HEK293 (cell line): ENCODE measurements at regions not wholly inside any gene's neighbourhood (a gene's known extent, or its start where the extent isn't known, plus 50 kb on each side); places are given as distances from the start of the nearest gene placed in this dataset.
A peak's percentile ranks its signal among the peaks of the same experiment; 100 is the strongest.

Source experiments
- CTCF ChIA-PET: fragments of 350-600 bp; formaldehyde crosslinking; extraction: SDS; loops from one replicate; lab custom pipeline; 2021; ENCODE audit warnings: antibody characterized with exemption; lab: Yijun Ruan, JAX
- POLR2A ChIA-PET: fragments of 300-600 bp; formaldehyde crosslinking; extraction: SDS; loops from one replicate; lab custom pipeline; 2020; ENCODE audit warnings: antibody characterized with exemption, inconsistent platforms; lab: Yijun Ruan, JAX
- H3K27ac ChIP-seq: fragments of 200-500 bp; sonication (Bioruptor generic); 2 replicates; pipeline ENCODE4 v1.5.1; 2014; ENCODE audit warnings: low read depth, low read length, control low read depth, inconsistent platforms; ENCODE audit errors: extremely low read depth
- H3K36me3 ChIP-seq, 2 experiments: fragments of 200-500 bp in 1 of 2; sonication (Bioruptor generic) in 1 of 2; 1 replicate in 1 of 2; 2 replicates in 1 of 2; pipeline ENCODE4 v1.5.1; 2014 to 2017; ENCODE audit warnings: inconsistent platforms in 2 of 2, low read length in 2 of 2; ENCODE audit not compliant: control insufficient read depth in 2 of 2, insufficient read depth in 1 of 2
- H3K4me1 ChIP-seq: fragments of 200-500 bp; sonication (Bioruptor generic); 2 replicates; pipeline ENCODE4 v1.5.1; 2014; ENCODE audit warnings: mild to moderate bottlenecking, low read length, inconsistent platforms; ENCODE audit not compliant: control insufficient read depth, insufficient read depth
- H3K4me3 ChIP-seq: 2 replicates; pipeline ENCODE4 v1.5.1; 2011; ENCODE audit warnings: low read depth, mild to moderate bottlenecking, control low read depth, low read length, moderate library complexity
- H3K9me3 ChIP-seq: fragments of 200-500 bp; sonication (Bioruptor generic); 2 replicates; pipeline ENCODE4 v1.5.1; 2014; ENCODE audit warnings: low read depth, low read length, inconsistent platforms; ENCODE audit not compliant: control insufficient read depth, insufficient read depth
- ATF2 ChIP-seq: fragments of 450-650 bp; formaldehyde crosslinking; IDR thresholded peaks from 2 replicates; pipeline ENCODE4 v1.5.1; 2016; ENCODE audit warnings: missing biosample characterization, missing genetic modification characterization, low read depth
- BCL6B ChIP-seq: fragments of 450-650 bp; formaldehyde crosslinking; IDR thresholded peaks from 2 replicates; pipeline ENCODE4 v1.5.1; 2017; ENCODE audit warnings: missing biosample characterization, missing genetic modification characterization
- GLI4 ChIP-seq: fragments of 450-650 bp; formaldehyde crosslinking; IDR thresholded peaks from 2 replicates; pipeline ENCODE4 v1.5.1; 2016; ENCODE audit warnings: missing biosample characterization, missing genetic modification characterization
- HIC1 ChIP-seq: fragments of 450-650 bp; formaldehyde crosslinking; IDR thresholded peaks from 2 replicates; pipeline ENCODE4 v1.5.1; 2016; ENCODE audit warnings: missing biosample characterization, missing genetic modification characterization
- INSM2 ChIP-seq: fragments of 450-650 bp; formaldehyde crosslinking; IDR thresholded peaks from 2 replicates; pipeline ENCODE4 v1.5.1; 2016; ENCODE audit warnings: missing biosample characterization, missing genetic modification characterization
- KLF17 ChIP-seq: fragments of 450-650 bp; formaldehyde crosslinking; IDR thresholded peaks from 2 replicates; pipeline ENCODE4 v1.5.1; 2016; ENCODE audit warnings: missing biosample characterization, missing genetic modification characterization
- SETDB1 ChIP-seq: IDR thresholded peaks from one replicate; pipeline ENCODE4 v1.6.1; 2017; ENCODE audit warnings: mild to moderate bottlenecking, low read length, moderate library complexity, mixed read lengths; ENCODE audit not compliant: insufficient read length
- ZBTB17 ChIP-seq: fragments of 450-650 bp; formaldehyde crosslinking; IDR thresholded peaks from 2 replicates; pipeline ENCODE4 v1.5.1; 2016; ENCODE audit warnings: missing biosample characterization, missing genetic modification characterization
- ZNF184 ChIP-seq: fragments of 450-650 bp; IDR thresholded peaks from 2 replicates; pipeline ENCODE4 v1.5.1; 2018; ENCODE audit warnings: missing biosample characterization, mild to moderate bottlenecking, missing genetic modification characterization
- ZNF341 ChIP-seq: fragments of 450-650 bp; formaldehyde crosslinking; IDR thresholded peaks from 2 replicates; pipeline ENCODE4; 2016; ENCODE audit warnings: low read depth, missing biosample characterization, missing genetic modification characterization
- ZNF416 ChIP-seq: fragments of 450-650 bp; formaldehyde crosslinking; IDR thresholded peaks from 2 replicates; pipeline ENCODE4 v1.5.1; 2016; ENCODE audit warnings: missing biosample characterization, missing genetic modification characterization
- ZNF426 ChIP-seq: fragments of 450-650 bp; formaldehyde crosslinking; IDR thresholded peaks from 2 replicates; pipeline ENCODE4 v1.5.1; 2017; ENCODE audit warnings: missing biosample characterization, missing genetic modification characterization, mild to moderate bottlenecking, inconsistent platforms, moderate library complexity
- ZNF449 ChIP-seq: fragments of 450-650 bp; formaldehyde crosslinking; IDR thresholded peaks from 2 replicates; pipeline ENCODE4 v1.5.1; 2017; ENCODE audit warnings: missing biosample characterization, mild to moderate bottlenecking, missing genetic modification characterization, moderate library complexity
- ZNF561 ChIP-seq: fragments of 450-650 bp; IDR thresholded peaks from 2 replicates; pipeline ENCODE4 v1.5.1; 2018; ENCODE audit warnings: missing biosample characterization, missing genetic modification characterization, borderline replicate concordance
- ZNF623 ChIP-seq: fragments of 450-650 bp; formaldehyde crosslinking; IDR thresholded peaks from 2 replicates; pipeline ENCODE4 v1.5.1; 2016; ENCODE audit warnings: missing biosample characterization, missing genetic modification characterization
- ZNF624 ChIP-seq: fragments of 450-650 bp; formaldehyde crosslinking; IDR thresholded peaks from 2 replicates; pipeline ENCODE4 v1.5.1; 2017; ENCODE audit warnings: missing biosample characterization, missing genetic modification characterization

GRCh38 chr3:152641198-152641597 lies 193.7 kb upstream of the P2RY1 start (continued):
- TF ChIP-seq HIC1 (tag by site-specific recombination) (no peak), ZNF426 (tag by site-specific recombination) (no peak), ZBTB17 (tag by site-specific recombination) (no peak), ZNF624 (no peak), ATF2 (no peak), INSM2 (no peak), SETDB1 (no peak), ZNF341 (tag by site-specific recombination) (no peak), KLF17 (no peak), ZNF561 (no peak), ZNF449 (tag by site-specific recombination) (no peak), GLI4 (tag by site-specific recombination) (no peak)

GRCh38 chr3:152642658-152643057 lies 192.3 kb upstream of the P2RY1 start:
- POLR2A ChIA-PET, result no interaction called here
- CTCF ChIA-PET, result no interaction called here

GRCh38 chr3:152644478-152644877 lies 190.5 kb upstream of the P2RY1 start:
- Histone ChIP-seq H3K9me3 (no peaks in the 10 kb centered on the region), H3K27ac (no peak overlapping the region), H3K36me3 (no peaks in the 10 kb centered on the region), H3K4me3 (no peak overlapping the region), H3K4me1 (no peaks in the 10 kb centered on the region)
- CTCF ChIA-PET, result no interaction called here
- TF ChIP-seq BCL6B (tag by site-specific recombination) (no peak), ZNF184 (tag by site-specific recombination) (peak; percentile 88)
- POLR2A ChIA-PET, result no interaction called here

More at GRCh38 chr3:152642658-152643057, 192.3 kb upstream of the P2RY1 start:
- TF ChIP-seq ZNF416 (tag by site-specific recombination) (no peak), ZNF623 (tag by site-specific recombination) (no peak)
- Histone ChIP-seq H3K4me1 (no peaks in the 10 kb centered on the region), H3K36me3 (no peaks in the 10 kb centered on the region), H3K27ac (no peak overlapping the region), H3K9me3 (no peaks in the 10 kb centered on the region), H3K4me3 (no peak overlapping the region)
